ENCODE measurements at regions not wholly inside any gene's neighbourhood (a gene's known extent, or its start where the extent isn't known, plus 50 kb on each side); places are given as distances from the start of the nearest gene placed in this dataset.

DNA sequence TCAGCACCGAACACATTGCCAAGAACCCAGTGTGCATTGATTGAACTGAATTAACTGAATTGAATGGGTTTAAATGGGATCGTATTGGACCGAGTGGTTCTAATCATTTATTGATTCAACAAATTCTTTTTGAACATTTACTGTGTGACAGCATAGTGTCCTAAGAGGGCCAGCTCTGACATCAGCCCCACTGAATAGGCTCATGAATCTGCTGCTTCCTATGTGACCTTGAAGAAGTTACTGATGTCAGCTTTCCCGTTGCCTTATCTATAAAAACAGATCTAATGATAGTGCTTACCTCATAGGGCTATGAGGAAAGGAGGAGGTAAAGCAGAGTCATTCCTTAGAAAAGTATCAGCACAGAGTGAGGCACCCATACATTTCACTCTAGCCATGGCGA is 226.3 kb downstream of the CBLN1 start:
- no peaks in the 10 kb centered on the region for H3K9me3 ChIP-seq
- no peak overlapping the region for H3K4me3 ChIP-seq
- no peaks in the 10 kb centered on the region for H3K27me3 ChIP-seq
- TF ChIP-seq, protein P1, sequence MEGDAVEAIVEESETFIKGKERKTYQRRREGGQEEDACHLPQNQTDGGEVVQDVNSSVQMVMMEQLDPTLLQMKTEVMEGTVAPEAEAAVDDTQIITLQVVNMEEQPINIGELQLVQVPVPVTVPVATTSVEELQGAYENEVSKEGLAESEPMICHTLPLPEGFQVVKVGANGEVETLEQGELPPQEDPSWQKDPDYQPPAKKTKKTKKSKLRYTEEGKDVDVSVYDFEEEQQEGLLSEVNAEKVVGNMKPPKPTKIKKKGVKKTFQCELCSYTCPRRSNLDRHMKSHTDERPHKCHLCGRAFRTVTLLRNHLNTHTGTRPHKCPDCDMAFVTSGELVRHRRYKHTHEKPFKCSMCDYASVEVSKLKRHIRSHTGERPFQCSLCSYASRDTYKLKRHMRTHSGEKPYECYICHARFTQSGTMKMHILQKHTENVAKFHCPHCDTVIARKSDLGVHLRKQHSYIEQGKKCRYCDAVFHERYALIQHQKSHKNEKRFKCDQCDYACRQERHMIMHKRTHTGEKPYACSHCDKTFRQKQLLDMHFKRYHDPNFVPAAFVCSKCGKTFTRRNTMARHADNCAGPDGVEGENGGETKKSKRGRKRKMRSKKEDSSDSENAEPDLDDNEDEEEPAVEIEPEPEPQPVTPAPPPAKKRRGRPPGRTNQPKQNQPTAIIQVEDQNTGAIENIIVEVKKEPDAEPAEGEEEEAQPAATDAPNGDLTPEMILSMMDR (IDR thresholded peaks at IDR 0.05) = no peak
- no peak for DNase-seq (ENCODE audit: low spot score)
- no peaks in the 10 kb centered on the region for H3K36me3 ChIP-seq
- no peak overlapping the region for H3K27ac ChIP-seq
- H3K4me1 ChIP-seq = no peaks in the 10 kb centered on the region

DNA sequence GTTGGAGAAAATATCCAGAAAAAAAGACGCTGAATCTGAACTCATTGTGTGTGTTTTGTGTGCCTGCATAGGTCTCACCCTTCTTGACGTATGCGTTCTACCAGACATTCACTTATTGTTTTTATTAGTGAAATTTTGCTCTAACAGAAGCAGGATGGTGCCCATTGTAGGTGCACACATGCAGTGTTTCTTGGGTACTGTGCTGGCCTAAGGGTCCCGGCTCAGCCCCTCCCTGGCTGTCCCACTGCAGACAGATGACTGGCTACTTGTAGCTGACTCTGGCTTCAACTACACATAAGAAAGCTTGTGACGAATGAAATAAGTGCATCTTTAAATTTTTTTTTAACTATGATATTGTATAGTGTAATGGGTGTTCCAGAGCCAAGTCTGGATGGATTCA is 227.0 kb downstream of the CBLN1 start:
- TF ChIP-seq, protein P1 (IDR thresholded peaks at IDR 0.05) = no peak
- Histone ChIP-seq H3K27me3 (no peaks in the 10 kb centered on the region), H3K9me3 (no peaks in the 10 kb centered on the region), H3K4me1 (no peaks in the 10 kb centered on the region), H3K4me3 (no peak overlapping the region), H3K36me3 (no peaks in the 10 kb centered on the region), H3K27ac (no peak overlapping the region)
- DNase-seq (ENCODE audit: low spot score) = no peak

DNA sequence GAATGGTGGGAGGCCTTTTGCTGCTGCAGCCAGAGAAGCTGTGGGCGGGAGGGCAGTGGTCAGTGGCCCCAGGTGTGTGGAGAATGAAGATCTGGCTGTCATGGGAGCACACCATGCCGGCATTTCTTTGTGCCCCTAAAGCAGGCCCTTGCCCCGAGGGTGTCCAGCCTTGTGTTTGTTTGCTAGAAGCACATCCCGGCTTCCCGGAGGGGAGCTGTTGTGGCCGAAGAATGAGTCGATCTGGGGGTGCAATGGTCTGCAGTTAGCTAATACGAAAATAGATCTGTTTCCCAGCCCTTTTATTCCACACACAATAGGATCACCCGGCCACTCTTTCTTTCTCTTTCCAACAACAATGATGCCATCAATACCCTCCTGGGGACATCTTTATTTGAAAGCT is 228.8 kb downstream of the CBLN1 start:
- DNase-seq (ENCODE audit: low spot score) = no peak

DNA sequence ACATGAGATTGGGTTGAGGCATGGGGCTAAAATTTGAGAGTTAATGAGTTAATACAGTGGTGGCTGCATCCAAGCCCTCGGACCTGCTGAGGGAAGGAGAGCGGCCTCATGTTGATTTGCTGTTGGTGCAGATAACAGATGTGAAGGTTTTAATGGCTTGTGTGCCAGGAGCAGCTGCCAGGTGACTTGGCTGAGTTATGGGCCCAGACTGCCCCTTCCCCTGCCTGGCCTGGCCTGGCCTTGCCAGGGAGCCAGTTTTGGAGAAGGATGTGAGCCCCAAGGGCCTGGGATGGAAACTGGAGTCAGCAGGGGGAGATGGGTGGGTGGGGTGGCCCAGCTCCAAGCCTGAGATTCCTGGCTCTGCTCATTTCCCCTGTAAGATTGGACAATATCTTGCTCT is 230.1 kb downstream of the CBLN1 start:
- DNase-seq (ENCODE audit: low spot score) = no peak
- TF ChIP-seq, protein P1 (IDR thresholded peaks at IDR 0.05) = no peak
- no peak overlapping the region for H3K4me3 ChIP-seq
- H3K4me1 ChIP-seq = no peaks in the 10 kb centered on the region
- no peak overlapping the region for H3K27ac ChIP-seq
- H3K9me3 ChIP-seq = no peaks in the 10 kb centered on the region
- no peaks in the 10 kb centered on the region for H3K27me3 ChIP-seq
- no peaks in the 10 kb centered on the region for H3K36me3 ChIP-seq

More for the DNA sequence above, 228.8 kb downstream of the CBLN1 start:
- no peaks in the 10 kb centered on the region for H3K4me1 ChIP-seq
- H3K27me3 ChIP-seq = no peaks in the 10 kb centered on the region
- no peaks in the 10 kb centered on the region for H3K9me3 ChIP-seq
- no peak overlapping the region for H3K4me3 ChIP-seq
- TF ChIP-seq, protein P1 (IDR thresholded peaks at IDR 0.05) = no peak
- H3K36me3 ChIP-seq = no peaks in the 10 kb centered on the region
- no peak overlapping the region for H3K27ac ChIP-seq

DNA sequence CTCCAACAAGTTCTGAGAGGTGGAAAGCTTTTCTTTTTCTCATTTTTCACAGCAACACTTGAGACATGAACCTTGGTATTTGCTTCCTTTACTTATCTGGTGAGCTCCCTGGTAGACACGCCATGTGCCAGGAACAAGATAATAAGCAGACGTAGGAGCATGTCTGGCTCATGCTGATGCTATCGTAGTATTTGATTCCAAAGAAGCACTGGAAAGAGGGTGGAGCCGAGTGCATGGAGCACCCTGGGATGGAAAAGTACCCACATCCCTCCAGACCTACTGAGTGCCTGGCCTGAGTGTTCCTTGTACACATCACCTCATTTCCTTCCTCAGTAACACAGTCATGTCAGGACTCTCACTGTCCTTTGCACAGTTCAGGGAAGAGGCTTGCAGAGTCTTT is 231.0 kb downstream of the CBLN1 start:
- Histone ChIP-seq H3K27me3 (no peaks in the 10 kb centered on the region), H3K9me3 (no peaks in the 10 kb centered on the region), H3K4me1 (no peaks in the 10 kb centered on the region), H3K36me3 (no peaks in the 10 kb centered on the region), H3K4me3 (no peak overlapping the region), H3K27ac (no peak overlapping the region)
- no peak for DNase-seq (ENCODE audit: low spot score)
- TF ChIP-seq, protein P1 (IDR thresholded peaks at IDR 0.05) = no peak

DNA sequence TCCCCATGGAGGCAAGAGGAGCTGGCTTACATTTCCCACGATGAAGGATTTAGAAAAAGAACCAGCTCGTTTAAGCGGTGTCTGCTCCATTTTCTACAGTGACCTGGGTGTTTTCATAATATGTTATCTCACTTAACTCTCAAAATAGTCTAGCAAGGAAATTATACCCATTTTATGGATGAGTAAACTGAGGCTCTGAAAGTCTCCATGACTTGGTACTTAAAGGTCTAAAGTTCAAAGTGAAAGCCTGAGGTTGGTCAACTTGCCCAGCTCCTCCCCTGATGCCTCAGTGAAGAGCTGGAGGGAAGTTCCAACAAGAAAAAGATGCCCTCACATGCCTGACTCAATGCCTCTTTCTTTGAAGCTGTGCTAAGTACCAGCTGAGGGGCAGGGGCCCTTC is 232.0 kb downstream of the CBLN1 start:
- no peaks in the 10 kb centered on the region for H3K27me3 ChIP-seq
- TF ChIP-seq, protein P1 (IDR thresholded peaks at IDR 0.05) = no peak
- H3K4me1 ChIP-seq = no peaks in the 10 kb centered on the region
- no peak for DNase-seq (ENCODE audit: low spot score)
- H3K9me3 ChIP-seq = no peaks in the 10 kb centered on the region
- H3K36me3 ChIP-seq = no peaks in the 10 kb centered on the region
- H3K4me3 ChIP-seq = no peak overlapping the region
- no peak overlapping the region for H3K27ac ChIP-seq

Data from right atrium auricular region (tissue), 2 donors.